Prostate gland (tissue), 2 donors: ENCODE measurements at regions not wholly inside any gene's neighbourhood (a gene's known extent, or its start where the extent isn't known, plus 50 kb on each side); places are given as distances from the start of the nearest gene placed in this dataset.

Experiments
- DNase-seq: peaks from one replicate; pipeline ENCODE4 v3.0.0-alpha.2; 2019; ENCODE audit warnings: low spot score
- H3K27ac ChIP-seq, 2 donors: fragments of 200-600 bp; sonication (generic); 2 replicates each; pipeline ENCODE4 v1.5.1; 2017 to 2019
- H3K27me3 ChIP-seq: fragments of 200-600 bp; sonication (generic); replicated peaks from 2 replicates; pipeline ENCODE4 v1.5.1; 2019; ENCODE audit not compliant: insufficient read depth
- H3K36me3 ChIP-seq, 2 donors: fragments of 200-600 bp; sonication (generic); 1 replicate in 1 of 2; 2 replicates in 1 of 2; pipeline versions ENCODE4 v1.5.1 to v1.8.1; 2017 to 2019
- H3K4me1 ChIP-seq: fragments of 200-600 bp; sonication (generic); replicated peaks from 2 replicates; pipeline ENCODE4 v1.5.1; 2019
- H3K4me3 ChIP-seq, 2 donors: fragments of 200-600 bp; sonication (generic); 2 replicates each; pipeline ENCODE4 v1.5.1; 2017 to 2019
- H3K9me3 ChIP-seq: fragments of 200-600 bp; sonication (generic); 2 replicates; pipeline ENCODE4 v1.5.1; 2017
- POLR2A ChIP-seq: fragments of 450-650 bp; IDR thresholded peaks from one replicate; pipeline ENCODE4 v1.6.1; 2016; ENCODE audit warnings: antibody characterized with exemption, mild to moderate bottlenecking
- POLR2AphosphoS5 ChIP-seq: sonication (generic); formaldehyde crosslinking; IDR thresholded peaks from one replicate; pipeline ENCODE4 v1.6.1; 2017; ENCODE audit warnings: antibody characterized with exemption
- WGBS: methylation state at CpG from one replicate; pipeline ENCODE4 v1.1.5; 2018; 5-methylcytosine and 5-hydroxymethylcytosine counted together
- intact Hi-C: fragments of 100-400 bp; cut with DNase I; formaldehyde crosslinking; loops from one replicate; pipeline ENCODE4 v1.14.2; 2022
- TF ChIP-seq, protein P1 (sequence below), 4 experiments: fragments of 200-600 bp in 2 of 4; fragments of 450-650 bp in 2 of 4; sonication (generic) in 2 of 4; IDR thresholded peaks; 1 replicate in 3 of 4; 2 replicates in 1 of 4; pipeline ENCODE4 v1.5.1; 2016 to 2019; ENCODE audit warnings: antibody characterized with exemption in 4 of 4, mild to moderate bottlenecking in 2 of 4, moderate library complexity in 2 of 4

GRCh38 chr7:18117482-18117881 is 89.8 kb upstream of the PRPS1L1 start:
- 85% methylated on average over 3 of the region's 3 CpGs for whole genome bisulfite sequencing
- Histone ChIP-seq H3K9me3 (no peaks in the 10 kb centered on the region), H3K27me3 (no peaks in the 10 kb centered on the region), H3K27ac (no peak overlapping the region), H3K36me3 (no peaks in the 10 kb centered on the region), H3K4me3 (no peak overlapping the region), H3K4me1 (no peaks in the 10 kb centered on the region)
- DNase-seq = no peak
- TF ChIP-seq POLR2A = no peak
- TF ChIP-seq POLR2AphosphoS5 = no peak
- TF ChIP-seq, protein P1, sequence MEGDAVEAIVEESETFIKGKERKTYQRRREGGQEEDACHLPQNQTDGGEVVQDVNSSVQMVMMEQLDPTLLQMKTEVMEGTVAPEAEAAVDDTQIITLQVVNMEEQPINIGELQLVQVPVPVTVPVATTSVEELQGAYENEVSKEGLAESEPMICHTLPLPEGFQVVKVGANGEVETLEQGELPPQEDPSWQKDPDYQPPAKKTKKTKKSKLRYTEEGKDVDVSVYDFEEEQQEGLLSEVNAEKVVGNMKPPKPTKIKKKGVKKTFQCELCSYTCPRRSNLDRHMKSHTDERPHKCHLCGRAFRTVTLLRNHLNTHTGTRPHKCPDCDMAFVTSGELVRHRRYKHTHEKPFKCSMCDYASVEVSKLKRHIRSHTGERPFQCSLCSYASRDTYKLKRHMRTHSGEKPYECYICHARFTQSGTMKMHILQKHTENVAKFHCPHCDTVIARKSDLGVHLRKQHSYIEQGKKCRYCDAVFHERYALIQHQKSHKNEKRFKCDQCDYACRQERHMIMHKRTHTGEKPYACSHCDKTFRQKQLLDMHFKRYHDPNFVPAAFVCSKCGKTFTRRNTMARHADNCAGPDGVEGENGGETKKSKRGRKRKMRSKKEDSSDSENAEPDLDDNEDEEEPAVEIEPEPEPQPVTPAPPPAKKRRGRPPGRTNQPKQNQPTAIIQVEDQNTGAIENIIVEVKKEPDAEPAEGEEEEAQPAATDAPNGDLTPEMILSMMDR (IDR thresholded peaks at IDR 0.05) = no peak
- intact Hi-C loops = no loop called here

DNA sequence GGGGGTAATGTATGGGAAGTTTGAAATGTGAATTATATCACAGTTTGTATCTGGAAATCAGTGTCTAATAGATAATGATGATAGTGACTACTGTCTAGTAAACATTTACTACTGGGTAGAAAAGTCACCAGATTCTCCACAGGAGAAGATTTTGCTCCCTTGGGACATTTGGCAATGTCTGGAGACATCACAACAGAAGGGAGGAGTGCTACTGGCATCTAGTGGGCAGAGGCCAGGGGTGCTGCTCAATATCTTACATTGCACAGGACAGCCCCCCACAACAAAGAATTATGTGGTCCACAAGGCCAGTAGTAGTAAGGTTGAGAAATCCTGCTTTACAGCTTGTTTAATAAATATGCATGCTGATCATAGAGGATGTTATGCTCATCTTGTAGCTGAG is 92.3 kb upstream of the PRPS1L1 start:
- H3K4me3 ChIP-seq = no peak overlapping the region
- no peak for TF ChIP-seq POLR2A
- no peak for TF ChIP-seq POLR2AphosphoS5
- TF ChIP-seq, protein P1 (IDR thresholded peaks at IDR 0.05) = no peak
- no peak for DNase-seq
- H3K4me1 ChIP-seq = no peaks in the 10 kb centered on the region
- H3K27ac ChIP-seq = no peak overlapping the region
- no peaks in the 10 kb centered on the region for H3K27me3 ChIP-seq
- intact Hi-C loops = loop anchor here (10.0 kb wide), 1 partner anchor 225 kb away; no protein-coding TSS in a partner anchor
- H3K36me3 ChIP-seq = no peaks in the 10 kb centered on the region
- no peaks in the 10 kb centered on the region for H3K9me3 ChIP-seq

DNA sequence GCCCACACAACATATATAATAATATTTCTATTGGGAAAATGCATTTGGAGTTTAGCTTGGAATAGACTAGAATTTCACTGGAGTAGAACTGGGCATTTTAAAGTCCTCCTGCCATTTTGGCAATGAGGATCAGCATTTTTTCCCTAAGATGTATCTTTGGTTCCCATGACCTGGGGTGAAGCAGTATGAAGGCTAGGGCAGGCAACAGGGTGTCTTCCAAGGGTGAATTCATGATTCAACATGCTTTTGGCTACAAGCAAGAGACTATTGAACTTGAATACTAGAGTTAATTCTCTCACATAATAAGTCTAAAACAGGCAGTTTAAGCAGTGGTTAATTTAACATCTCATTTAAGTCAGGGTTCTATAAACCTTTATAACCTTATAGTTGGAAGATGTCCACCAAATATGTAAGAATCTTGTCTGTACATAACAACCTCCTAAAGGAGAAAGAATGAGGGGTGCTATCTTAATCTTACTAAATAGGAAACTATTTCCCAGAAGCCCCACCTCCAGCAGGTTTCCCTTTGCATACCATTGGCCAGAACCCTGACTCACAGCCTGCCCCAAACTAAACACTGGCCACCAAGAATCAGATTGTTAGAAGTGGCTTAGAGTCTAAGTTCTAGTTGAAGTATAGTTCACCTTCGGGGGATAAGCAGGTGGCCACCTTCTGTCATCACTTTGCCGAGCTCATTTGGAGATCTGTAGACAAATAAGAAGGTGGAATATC is 96.0 kb upstream of the PRPS1L1 start:
- Histone ChIP-seq H3K36me3 (no peaks in the 10 kb centered on the region), H3K4me3 (no peak overlapping the region), H3K27ac (no peak overlapping the region), H3K9me3 (no peaks in the 10 kb centered on the region), H3K4me1 (no peaks in the 10 kb centered on the region), H3K27me3 (no peaks in the 10 kb centered on the region)
- no peak for DNase-seq
- whole genome bisulfite sequencing = 100% methylated on average over 2 of the region's 2 CpGs
- intact Hi-C loops = loop anchor here (10.0 kb wide), 1 partner anchor 221 kb away; no protein-coding TSS in a partner anchor
- TF ChIP-seq POLR2A (no peak), POLR2AphosphoS5 (no peak)
- TF ChIP-seq, protein P1 (IDR thresholded peaks at IDR 0.05) = no peak

DNA sequence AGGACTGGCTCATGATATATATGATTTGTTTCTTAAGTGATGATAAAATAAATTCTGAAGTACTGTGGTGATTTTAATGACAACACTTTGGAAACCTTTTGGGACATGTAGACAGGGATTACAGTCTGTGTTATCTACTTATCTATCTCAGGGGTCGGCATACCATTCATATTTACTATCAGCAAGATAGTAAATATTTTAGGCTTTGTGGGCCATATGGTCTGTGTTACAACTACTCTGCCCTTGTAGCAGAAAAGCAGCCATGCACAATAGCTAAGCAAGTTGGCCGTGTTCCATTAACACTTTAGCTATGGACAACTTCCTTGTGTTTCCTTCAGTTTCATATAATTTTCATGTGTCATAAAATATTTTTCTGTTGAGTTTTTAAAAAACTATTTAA is 97.8 kb upstream of the PRPS1L1 start:
- TF ChIP-seq, protein P1 (IDR thresholded peaks at IDR 0.05) = no peak
- TF ChIP-seq POLR2A = no peak
- no peak for TF ChIP-seq POLR2AphosphoS5
- H3K36me3 ChIP-seq = no peaks in the 10 kb centered on the region
- WGBS = 39% methylated on average over 2 of the region's 2 CpGs
- H3K27me3 ChIP-seq = no peaks in the 10 kb centered on the region
- no peaks in the 10 kb centered on the region for H3K4me1 ChIP-seq
- no peaks in the 10 kb centered on the region for H3K9me3 ChIP-seq
- intact Hi-C loops = loop anchor here (10.0 kb wide), 1 partner anchor 219 kb away; no protein-coding TSS in a partner anchor
- no peak for DNase-seq
- no peak overlapping the region for H3K4me3 ChIP-seq
- H3K27ac ChIP-seq = no peak overlapping the region

GRCh38 chr7:18126281-18126680 is 98.6 kb upstream of the PRPS1L1 start:
- H3K9me3 ChIP-seq = no peaks in the 10 kb centered on the region
- 16% methylated on average over 2 of the region's 2 CpGs for WGBS
- DNase-seq = no peak
- TF ChIP-seq POLR2AphosphoS5 (no peak), POLR2A (no peak)
- TF ChIP-seq, protein P1 (IDR thresholded peaks at IDR 0.05) = no peak
- no peaks in the 10 kb centered on the region for H3K27me3 ChIP-seq
- H3K4me1 ChIP-seq = no peaks in the 10 kb centered on the region
- no peak overlapping the region for H3K27ac ChIP-seq
- no peak overlapping the region for H3K4me3 ChIP-seq
- H3K36me3 ChIP-seq = no peaks in the 10 kb centered on the region
- intact Hi-C loops = loop anchor here (10.0 kb wide), 1 partner anchor 219 kb away; no protein-coding TSS in a partner anchor
